Germinal center (tissue), 1 donor: ENCODE measurements at regions not wholly inside any gene's neighbourhood (a gene's known extent, or its start where the extent isn't known, plus 50 kb on each side); places are given as distances from the start of the nearest gene placed in this dataset.

Experiments used
- DNase-seq: peaks from one replicate; pipeline ENCODE4 v3.0.0; 2012; ENCODE audit warnings: mixed read lengths, low spot score

DNA sequence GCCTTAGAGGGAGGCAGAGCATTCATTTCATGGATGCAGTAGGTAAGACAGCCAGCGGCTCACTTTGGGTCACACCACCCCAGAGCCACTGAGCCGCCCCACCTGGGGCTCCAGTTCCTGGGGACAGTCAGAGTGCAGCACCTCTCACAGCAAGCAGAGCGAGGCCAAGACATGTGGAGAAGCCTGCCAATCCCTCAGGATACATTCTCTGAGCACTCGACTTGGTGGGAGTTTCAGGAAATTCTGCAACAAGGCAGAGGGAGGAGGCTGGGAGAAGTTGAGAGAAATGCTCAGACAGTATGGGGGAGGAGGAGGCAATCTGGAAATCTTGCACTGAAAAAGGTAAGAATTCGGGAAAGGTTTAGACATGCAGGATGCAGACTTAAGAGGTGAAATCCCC is 60.8 kb upstream of the WLS start:
- DNase-seq: no peak

- no peak for DNase-seq
Measured at GRCh38 chr1:68291688-68292384, 59.5 kb upstream of the WLS start.

- DNase-seq: no peak
Measured at GRCh38 chr1:68287241-68287640, 54.9 kb upstream of the WLS start.

GRCh38 chr1:68285046-68285445 is 52.7 kb upstream of the WLS start:
- DNase-seq: no peak

DNA sequence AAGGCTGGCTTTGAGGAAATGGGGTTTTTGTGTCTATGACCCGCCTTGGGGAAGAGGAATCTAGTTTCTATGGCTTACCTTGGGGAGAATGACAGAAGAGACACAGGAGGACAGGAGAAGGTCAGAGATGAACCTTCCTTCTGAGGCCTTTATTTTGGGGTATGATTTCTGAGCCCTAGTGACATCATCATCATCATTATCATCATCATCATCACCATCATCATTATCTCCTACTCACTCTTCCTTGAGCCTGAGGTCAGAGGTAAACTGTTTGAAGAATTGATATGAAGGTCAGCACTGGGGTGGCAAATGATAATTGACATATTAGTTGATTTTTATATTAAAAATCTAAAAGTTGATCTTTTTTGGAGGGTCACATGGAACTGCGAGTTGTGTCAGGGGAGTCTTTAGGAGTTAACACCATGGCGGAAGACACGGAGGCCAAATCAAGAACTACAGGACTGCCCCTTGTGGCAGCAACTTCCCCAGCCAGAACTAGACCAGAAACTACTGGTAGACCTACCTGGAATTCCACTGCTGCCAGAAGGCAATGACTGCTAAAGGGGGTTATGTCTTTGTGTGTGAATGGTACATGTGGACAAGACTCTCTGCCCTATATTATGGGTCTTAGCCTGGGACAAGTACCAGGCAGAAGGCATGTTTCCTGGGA is 49.8 kb upstream of the WLS start:
- no peak for DNase-seq
